Large intestine (tissue), 3 donors: ENCODE measurements at regions not wholly inside any gene's neighbourhood (a gene's known extent, or its start where the extent isn't known, plus 50 kb on each side); places are given as distances from the start of the nearest gene placed in this dataset.
"Not testable (repeated sequence)": the region's sequence is repeated elsewhere in the genome, so short reads cannot be mapped to it uniquely, and the experiment has no call there.

ENCODE experiments used
- DNase-seq, 2 donors: peaks; one replicate each; pipeline versions ENCODE4 v3.0.0 to v3.0.0-alpha.2; 2013
- H3K27ac ChIP-seq: one replicate; pipeline ENCODE4 v1.5.1; 2013; ENCODE audit warnings: low read length
- H3K27me3 ChIP-seq: 2 replicates; pipeline ENCODE4 v1.6.1; 2013; ENCODE audit warnings: low read length; ENCODE audit not compliant: control insufficient read depth, insufficient read depth
- H3K36me3 ChIP-seq: 2 replicates; pipeline ENCODE4 v1.6.1; 2013; ENCODE audit warnings: low read length; ENCODE audit not compliant: control insufficient read depth, insufficient read depth
- H3K4me1 ChIP-seq: one replicate; pipeline ENCODE4 v1.6.1; 2013; ENCODE audit warnings: low read length; ENCODE audit not compliant: control insufficient read depth, insufficient read depth
- H3K4me3 ChIP-seq: one replicate; pipeline ENCODE4 v1.5.1; 2013; ENCODE audit warnings: low read length
- H3K9me3 ChIP-seq: one replicate; pipeline ENCODE4 v1.6.1; 2013; ENCODE audit warnings: mild to moderate bottlenecking, low read depth, low read length, moderate library complexity; ENCODE audit not compliant: control insufficient read depth
- WGBS: methylation state at CpG from one replicate; pipeline ENCODE4 v1.1.5; 2013; ENCODE audit warnings: low lambda C conversion rate; ENCODE audit not compliant: insufficient coverage; 5-methylcytosine and 5-hydroxymethylcytosine counted together

GRCh38 chr2:147170932-147171331, 673.9 kb upstream of the ACVR2A start:
- Histone ChIP-seq H3K4me3 (no peak overlapping the region), H3K27me3 (no peaks in the 10 kb centered on the region), H3K9me3 (no peaks in the 10 kb centered on the region), H3K36me3 (no peaks in the 10 kb centered on the region), H3K27ac (no peak overlapping the region), H3K4me1 (no peaks in the 10 kb centered on the region)
- 86% methylated on average over 1 of the region's 1 CpG for WGBS
- DNase-seq: no peak

- H3K27me3 ChIP-seq: no peaks in the 10 kb centered on the region
- no peak overlapping the region for H3K4me3 ChIP-seq
- 86% methylated on average over 1 of the region's 2 CpGs for WGBS
Measured at GRCh38 chr2:147165697-147166382, 679.0 kb upstream of the ACVR2A start.

GRCh38 chr2:147164563-147164962, 680.3 kb upstream of the ACVR2A start:
- H3K9me3 ChIP-seq: no peaks in the 10 kb centered on the region
- no peaks in the 10 kb centered on the region for H3K27me3 ChIP-seq
- DNase-seq: no peak
- H3K27ac ChIP-seq: no peak overlapping the region
- no peak overlapping the region for H3K4me3 ChIP-seq
- no peaks in the 10 kb centered on the region for H3K36me3 ChIP-seq
- WGBS: no CpG with 5 or more reads among the region's 4 CpGs
- no peaks in the 10 kb centered on the region for H3K4me1 ChIP-seq

More at GRCh38 chr2:147165697-147166382, 679.0 kb upstream of the ACVR2A start:
- Histone ChIP-seq H3K27ac (no peak overlapping the region), H3K36me3 (no peaks in the 10 kb centered on the region), H3K4me1 (no peaks in the 10 kb centered on the region), H3K9me3 (no peaks in the 10 kb centered on the region)
- DNase-seq: no peak

GRCh38 chr2:147161746-147162145, 683.1 kb upstream of the ACVR2A start:
- Histone ChIP-seq H3K27me3 (no peaks in the 10 kb centered on the region), H3K36me3 (no peaks in the 10 kb centered on the region), H3K4me3 (no peak overlapping the region), H3K4me1 (no peaks in the 10 kb centered on the region), H3K27ac (no peak overlapping the region), H3K9me3 (no peaks in the 10 kb centered on the region)
- no peak for DNase-seq

- Histone ChIP-seq H3K27me3 (no peaks in the 10 kb centered on the region), H3K4me1 (no peaks in the 10 kb centered on the region), H3K27ac (no peak overlapping the region), H3K36me3 (no peaks in the 10 kb centered on the region), H3K4me3 (no peak overlapping the region), H3K9me3 (no peaks in the 10 kb centered on the region)
- no CpG with 5 or more reads among the region's 3 CpGs for WGBS
- DNase-seq: no peak
Measured at GRCh38 chr2:147156970-147157369, 687.9 kb upstream of the ACVR2A start.

- no CpG with 5 or more reads among the region's 4 CpGs for WGBS
- H3K4me3 ChIP-seq: no peak overlapping the region
- no peaks in the 10 kb centered on the region for H3K27me3 ChIP-seq
- H3K4me1 ChIP-seq: no peaks in the 10 kb centered on the region
- no peak overlapping the region for H3K27ac ChIP-seq
- peaks cover 9% of the 10 kb centered on the region for H3K9me3 ChIP-seq
- no peak for DNase-seq
- no peaks in the 10 kb centered on the region for H3K36me3 ChIP-seq
Measured at GRCh38 chr2:147150241-147150635, 694.6 kb upstream of the ACVR2A start.

- Histone ChIP-seq H3K27me3 (no peaks in the 10 kb centered on the region), H3K4me3 (no peak overlapping the region), H3K36me3 (no peaks in the 10 kb centered on the region), H3K9me3 (peaks cover 9% of the 10 kb centered on the region), H3K4me1 (no peaks in the 10 kb centered on the region), H3K27ac (no peak overlapping the region)
- 100% methylated on average over 2 of the region's 16 CpGs for WGBS
- DNase-seq: no peak
Measured at GRCh38 chr2:147149575-147150240, 695.1 kb upstream of the ACVR2A start.

- H3K4me1 ChIP-seq: no peaks in the 10 kb centered on the region
- no peak overlapping the region for H3K4me3 ChIP-seq
- peaks cover 9% of the 10 kb centered on the region for H3K9me3 ChIP-seq
- H3K36me3 ChIP-seq: no peaks in the 10 kb centered on the region
- WGBS: 96% methylated on average over 2 of the region's 2 CpGs
- DNase-seq: no peak
- H3K27ac ChIP-seq: no peak overlapping the region
- no peaks in the 10 kb centered on the region for H3K27me3 ChIP-seq
Measured at GRCh38 chr2:147147802-147148201, 697.0 kb upstream of the ACVR2A start.

GRCh38 chr2:147141930-147142329, 702.9 kb upstream of the ACVR2A start:
- no peak for DNase-seq
- 95% methylated on average over 3 of the region's 4 CpGs for WGBS
- H3K4me1 ChIP-seq: no peaks in the 10 kb centered on the region
- no peak overlapping the region for H3K4me3 ChIP-seq
- H3K9me3 ChIP-seq: no peaks in the 10 kb centered on the region
- no peaks in the 10 kb centered on the region for H3K36me3 ChIP-seq
- H3K27ac ChIP-seq: no peak overlapping the region
- H3K27me3 ChIP-seq: no peaks in the 10 kb centered on the region

GRCh38 chr2:147139732-147140131, 705.1 kb upstream of the ACVR2A start:
- H3K27ac ChIP-seq, H3K9me3 ChIP-seq, DNase-seq, H3K4me3 ChIP-seq, H3K27me3 ChIP-seq, H3K4me1 ChIP-seq, H3K36me3 ChIP-seq: not testable (repeated sequence)
- WGBS: 44% methylated on average over 1 of the region's 2 CpGs

- Histone ChIP-seq H3K4me1 (no peaks in the 10 kb centered on the region), H3K36me3 (no peaks in the 10 kb centered on the region), H3K4me3 (no peak overlapping the region), H3K27ac (no peak overlapping the region), H3K27me3 (no peaks in the 10 kb centered on the region), H3K9me3 (no peaks in the 10 kb centered on the region)
- no peak for DNase-seq
- 86% methylated on average over 2 of the region's 3 CpGs for WGBS
Measured at GRCh38 chr2:147137711-147138110, 707.1 kb upstream of the ACVR2A start.
